ENCODE measurements at regions not wholly inside any gene's neighbourhood (a gene's known extent, or its start where the extent isn't known, plus 50 kb on each side); places are given as distances from the start of the nearest gene placed in this dataset.

DNA sequence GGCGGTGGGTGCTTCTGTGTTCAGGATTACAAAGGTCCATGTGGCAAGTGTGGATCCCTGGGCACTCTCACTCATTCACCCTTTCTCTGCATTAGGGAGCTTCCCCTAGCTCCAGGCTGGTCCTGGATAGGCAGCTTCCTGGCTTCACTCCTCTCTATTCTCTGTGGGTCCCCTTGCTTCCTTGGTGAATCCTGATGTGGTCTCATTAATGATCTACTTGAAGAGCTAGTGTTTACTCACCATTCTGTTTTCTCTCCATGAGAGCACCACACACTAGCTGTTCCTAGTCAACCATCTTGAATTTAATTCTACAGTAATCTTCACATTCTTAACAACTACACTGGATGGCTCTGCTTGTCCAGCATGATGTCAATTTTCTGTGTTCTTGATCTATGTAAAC, 90.0 kb upstream of the PLPPR1 start (continued):
- TF ChIP-seq, protein P1, sequence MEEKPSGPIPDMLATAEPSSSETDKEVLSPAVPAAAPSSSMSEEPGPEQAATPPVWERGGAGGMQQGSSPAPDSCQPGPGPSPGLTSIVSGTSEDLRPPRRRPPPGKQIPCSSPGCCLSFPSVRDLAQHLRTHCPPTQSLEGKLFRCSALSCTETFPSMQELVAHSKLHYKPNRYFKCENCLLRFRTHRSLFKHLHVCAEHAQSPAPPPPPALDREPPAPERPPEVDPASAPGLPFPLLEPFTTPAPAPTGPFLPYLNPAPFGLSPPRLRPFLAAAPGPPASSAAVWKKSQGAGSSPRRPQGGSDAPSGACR (CRISPR knock-in tag; IDR thresholded peaks at IDR 0.05) = no peak
- TF ChIP-seq ISL2 (CRISPR knock-in tag; IDR thresholded peaks at IDR 0.05) (no peak), YY1 (IDR thresholded peaks at IDR 0.05; ENCODE audit: insufficient read depth, insufficient replicate concordance, low read depth, low read length) (no peak), NFIC (IDR thresholded peaks at IDR 0.05; ENCODE audit: low read length) (no peak), MYC (CRISPR knock-in tag; IDR thresholded peaks at IDR 0.05; ENCODE audit: borderline replicate concordance) (no peak), TEAD2 (CRISPR knock-in tag; IDR thresholded peaks at IDR 0.05) (no peak), AGO2 (optimal IDR thresholded peaks at IDR 0.05; ENCODE audit: low read depth, low read length) (no peak)
- TF ChIP-seq, protein P2, sequence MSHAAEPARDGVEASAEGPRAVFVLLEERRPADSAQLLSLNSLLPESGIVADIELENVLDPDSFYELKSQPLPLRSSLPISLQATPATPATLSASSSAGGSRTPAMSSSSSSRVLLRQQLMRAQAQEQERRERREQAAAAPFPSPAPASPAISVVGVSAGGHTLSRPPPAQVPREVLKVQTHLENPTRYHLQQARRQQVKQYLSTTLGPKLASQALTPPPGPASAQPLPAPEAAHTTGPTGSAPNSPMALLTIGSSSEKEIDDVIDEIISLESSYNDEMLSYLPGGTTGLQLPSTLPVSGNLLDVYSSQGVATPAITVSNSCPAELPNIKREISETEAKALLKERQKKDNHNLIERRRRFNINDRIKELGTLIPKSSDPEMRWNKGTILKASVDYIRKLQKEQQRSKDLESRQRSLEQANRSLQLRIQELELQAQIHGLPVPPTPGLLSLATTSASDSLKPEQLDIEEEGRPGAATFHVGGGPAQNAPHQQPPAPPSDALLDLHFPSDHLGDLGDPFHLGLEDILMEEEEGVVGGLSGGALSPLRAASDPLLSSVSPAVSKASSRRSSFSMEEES (CRISPR knock-in tag; IDR thresholded peaks at IDR 0.05) = no peak
- TF ChIP-seq, protein P3, sequence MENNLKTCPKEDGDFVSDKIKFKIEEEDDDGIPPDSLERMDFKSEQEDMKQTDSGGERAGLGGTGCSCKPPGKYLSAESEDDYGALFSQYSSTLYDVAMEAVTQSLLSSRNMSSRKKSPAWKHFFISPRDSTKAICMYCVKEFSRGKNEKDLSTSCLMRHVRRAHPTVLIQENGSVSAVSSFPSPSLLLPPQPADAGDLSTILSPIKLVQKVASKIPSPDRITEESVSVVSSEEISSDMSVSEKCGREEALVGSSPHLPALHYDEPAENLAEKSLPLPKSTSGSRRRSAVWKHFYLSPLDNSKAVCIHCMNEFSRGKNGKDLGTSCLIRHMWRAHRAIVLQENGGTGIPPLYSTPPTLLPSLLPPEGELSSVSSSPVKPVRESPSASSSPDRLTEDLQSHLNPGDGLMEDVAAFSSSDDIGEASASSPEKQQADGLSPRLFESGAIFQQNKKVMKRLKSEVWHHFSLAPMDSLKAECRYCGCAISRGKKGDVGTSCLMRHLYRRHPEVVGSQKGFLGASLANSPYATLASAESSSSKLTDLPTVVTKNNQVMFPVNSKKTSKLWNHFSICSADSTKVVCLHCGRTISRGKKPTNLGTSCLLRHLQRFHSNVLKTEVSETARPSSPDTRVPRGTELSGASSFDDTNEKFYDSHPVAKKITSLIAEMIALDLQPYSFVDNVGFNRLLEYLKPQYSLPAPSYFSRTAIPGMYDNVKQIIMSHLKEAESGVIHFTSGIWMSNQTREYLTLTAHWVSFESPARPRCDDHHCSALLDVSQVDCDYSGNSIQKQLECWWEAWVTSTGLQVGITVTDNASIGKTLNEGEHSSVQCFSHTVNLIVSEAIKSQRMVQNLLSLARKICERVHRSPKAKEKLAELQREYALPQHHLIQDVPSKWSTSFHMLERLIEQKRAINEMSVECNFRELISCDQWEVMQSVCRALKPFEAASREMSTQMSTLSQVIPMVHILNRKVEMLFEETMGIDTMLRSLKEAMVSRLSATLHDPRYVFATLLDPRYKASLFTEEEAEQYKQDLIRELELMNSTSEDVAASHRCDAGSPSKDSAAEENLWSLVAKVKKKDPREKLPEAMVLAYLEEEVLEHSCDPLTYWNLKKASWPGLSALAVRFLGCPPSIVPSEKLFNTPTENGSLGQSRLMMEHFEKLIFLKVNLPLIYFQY (CRISPR knock-in tag; IDR thresholded peaks at IDR 0.05; ENCODE audit: borderline replicate concordance) = no peak

Data from HepG2 (cell line).